ENCODE measurements at regions not wholly inside any gene's neighbourhood (a gene's known extent, or its start where the extent isn't known, plus 50 kb on each side); places are given as distances from the start of the nearest gene placed in this dataset.

DNA sequence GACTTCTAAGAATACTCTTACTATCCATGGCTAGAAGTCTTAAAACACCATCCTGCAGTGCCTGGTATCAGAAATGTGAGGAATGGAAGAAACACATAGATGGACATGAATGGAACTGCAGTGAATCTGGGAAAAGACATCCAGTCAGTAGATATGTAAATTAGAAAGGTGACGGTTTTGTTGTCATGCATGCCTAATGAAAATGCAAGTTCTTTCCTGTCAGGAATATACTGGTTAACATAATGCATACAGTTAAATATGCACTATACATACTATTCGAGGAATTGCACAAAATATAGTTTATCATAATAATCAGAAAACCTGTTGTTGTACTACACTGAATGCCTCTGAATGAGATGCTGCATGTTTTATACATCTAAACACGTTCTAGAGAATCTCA lies 190.6 kb upstream of the ITGA4 start:
- TF ChIP-seq, protein P1, sequence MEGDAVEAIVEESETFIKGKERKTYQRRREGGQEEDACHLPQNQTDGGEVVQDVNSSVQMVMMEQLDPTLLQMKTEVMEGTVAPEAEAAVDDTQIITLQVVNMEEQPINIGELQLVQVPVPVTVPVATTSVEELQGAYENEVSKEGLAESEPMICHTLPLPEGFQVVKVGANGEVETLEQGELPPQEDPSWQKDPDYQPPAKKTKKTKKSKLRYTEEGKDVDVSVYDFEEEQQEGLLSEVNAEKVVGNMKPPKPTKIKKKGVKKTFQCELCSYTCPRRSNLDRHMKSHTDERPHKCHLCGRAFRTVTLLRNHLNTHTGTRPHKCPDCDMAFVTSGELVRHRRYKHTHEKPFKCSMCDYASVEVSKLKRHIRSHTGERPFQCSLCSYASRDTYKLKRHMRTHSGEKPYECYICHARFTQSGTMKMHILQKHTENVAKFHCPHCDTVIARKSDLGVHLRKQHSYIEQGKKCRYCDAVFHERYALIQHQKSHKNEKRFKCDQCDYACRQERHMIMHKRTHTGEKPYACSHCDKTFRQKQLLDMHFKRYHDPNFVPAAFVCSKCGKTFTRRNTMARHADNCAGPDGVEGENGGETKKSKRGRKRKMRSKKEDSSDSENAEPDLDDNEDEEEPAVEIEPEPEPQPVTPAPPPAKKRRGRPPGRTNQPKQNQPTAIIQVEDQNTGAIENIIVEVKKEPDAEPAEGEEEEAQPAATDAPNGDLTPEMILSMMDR (IDR thresholded peaks at IDR 0.05) = no peak
- TF ChIP-seq POLR2A (IDR thresholded peaks at IDR 0.05) = no peak

Measured in vagina (tissue), 2 donors.